ENCODE measurements at regions not wholly inside any gene's neighbourhood (a gene's known extent, or its start where the extent isn't known, plus 50 kb on each side); places are given as distances from the start of the nearest gene placed in this dataset.

DNA sequence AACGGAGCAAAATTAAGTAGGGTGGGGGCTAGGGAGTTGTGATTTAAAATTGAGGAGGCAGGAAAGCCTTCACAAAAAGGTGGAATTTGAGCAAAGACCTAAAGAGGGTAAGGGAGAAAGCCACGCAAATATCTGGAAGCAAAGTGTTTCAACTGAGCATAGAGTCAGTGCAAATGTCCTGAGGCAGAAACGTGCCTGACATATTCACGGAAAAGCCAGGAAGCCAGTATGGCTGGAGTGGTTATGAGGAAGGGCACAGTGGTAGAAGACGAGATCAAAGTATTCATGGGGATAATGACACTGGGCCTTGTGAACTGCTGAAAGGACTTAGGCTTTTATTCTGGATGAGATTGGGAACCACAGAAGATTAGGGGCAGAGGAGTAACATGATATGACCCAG is 268.4 kb downstream of the MAN2A1 start:
- TF ChIP-seq POLR2A (IDR thresholded peaks at IDR 0.05), result no peak
- TF ChIP-seq, protein P1, sequence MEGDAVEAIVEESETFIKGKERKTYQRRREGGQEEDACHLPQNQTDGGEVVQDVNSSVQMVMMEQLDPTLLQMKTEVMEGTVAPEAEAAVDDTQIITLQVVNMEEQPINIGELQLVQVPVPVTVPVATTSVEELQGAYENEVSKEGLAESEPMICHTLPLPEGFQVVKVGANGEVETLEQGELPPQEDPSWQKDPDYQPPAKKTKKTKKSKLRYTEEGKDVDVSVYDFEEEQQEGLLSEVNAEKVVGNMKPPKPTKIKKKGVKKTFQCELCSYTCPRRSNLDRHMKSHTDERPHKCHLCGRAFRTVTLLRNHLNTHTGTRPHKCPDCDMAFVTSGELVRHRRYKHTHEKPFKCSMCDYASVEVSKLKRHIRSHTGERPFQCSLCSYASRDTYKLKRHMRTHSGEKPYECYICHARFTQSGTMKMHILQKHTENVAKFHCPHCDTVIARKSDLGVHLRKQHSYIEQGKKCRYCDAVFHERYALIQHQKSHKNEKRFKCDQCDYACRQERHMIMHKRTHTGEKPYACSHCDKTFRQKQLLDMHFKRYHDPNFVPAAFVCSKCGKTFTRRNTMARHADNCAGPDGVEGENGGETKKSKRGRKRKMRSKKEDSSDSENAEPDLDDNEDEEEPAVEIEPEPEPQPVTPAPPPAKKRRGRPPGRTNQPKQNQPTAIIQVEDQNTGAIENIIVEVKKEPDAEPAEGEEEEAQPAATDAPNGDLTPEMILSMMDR (IDR thresholded peaks at IDR 0.05), result no peak

Measured in uterus (tissue), 2 donors.